T-helper 1 cell treated with Interleukin-12 subunit alpha and Interleukin-12 subunit beta and Interleukin-4 antibody, amounts not matched to agents 30 ng/mL and 1 ng/mL, for 36 hours (primary cell): ENCODE measurements at regions not wholly inside any gene's neighbourhood (a gene's known extent, or its start where the extent isn't known, plus 50 kb on each side); places are given as distances from the start of the nearest gene placed in this dataset.
"Not testable (repeated sequence)": the region's sequence is repeated elsewhere in the genome, so short reads cannot be mapped to it uniquely, and the experiment has no call there.

Source experiments
- intact Hi-C: fragments of 100-400 bp; cut with micrococcal nuclease; formaldehyde crosslinking; loops from one replicate; pipeline ENCODE4 v1.15.1; 2024

- intact Hi-C loops = no loop called here
Observed at GRCh38 chr4:63308697-63309096, 1100.6 kb downstream of the TECRL start.

GRCh38 chr4:63302792-63303191 is 1106.5 kb downstream of the TECRL start:
- intact Hi-C loops = no loop called here

- intact Hi-C loops = no loop called here
Observed at GRCh38 chr4:63302078-63302477, 1107.2 kb downstream of the TECRL start.

GRCh38 chr4:63296773-63297172 is 1112.5 kb downstream of the TECRL start:
- intact Hi-C loops = no loop called here

GRCh38 chr4:63275491-63275890 is 1133.8 kb downstream of the TECRL start:
- intact Hi-C loops = no loop called here

- intact Hi-C loops = no loop called here
Observed at GRCh38 chr4:63269156-63269555, 1140.1 kb downstream of the TECRL start.

GRCh38 chr4:63233671-63234070 is 1175.6 kb downstream of the TECRL start:
- intact Hi-C loops = no loop called here

GRCh38 chr4:63232058-63232457 is 1177.2 kb downstream of the TECRL start:
- intact Hi-C loops = no loop called here

- intact Hi-C loops = no loop called here
Observed at GRCh38 chr4:63226229-63226628, 1183.0 kb downstream of the TECRL start.

- intact Hi-C loops = no loop called here
Observed at GRCh38 chr4:63222466-63222865, 1186.8 kb downstream of the TECRL start.

GRCh38 chr4:63221477-63221876 is 1187.8 kb downstream of the TECRL start:
- intact Hi-C loops = no loop called here

- intact Hi-C loops = no loop called here
Observed at GRCh38 chr4:63218856-63219255, 1190.4 kb downstream of the TECRL start.

- intact Hi-C loops = no loop called here
Observed at GRCh38 chr4:63214076-63214475, 1195.2 kb downstream of the TECRL start.

- intact Hi-C loops = no loop called here
Observed at GRCh38 chr4:63211776-63212479, 1197.3 kb downstream of the TECRL start.

- intact Hi-C loops = no loop called here
Observed at GRCh38 chr4:63211375-63211774, 1197.9 kb downstream of the TECRL start.

GRCh38 chr4:63193029-63193428 is 1216.2 kb downstream of the TECRL start:
- intact Hi-C loops = not testable (repeated sequence)

GRCh38 chr4:63171341-63171740 is 1237.9 kb downstream of the TECRL start:
- intact Hi-C loops = no loop called here

GRCh38 chr4:63170923-63171322 is 1238.3 kb downstream of the TECRL start:
- intact Hi-C loops = no loop called here

GRCh38 chr4:63169836-63170235 is 1239.4 kb downstream of the TECRL start:
- intact Hi-C loops = no loop called here

- intact Hi-C loops = no loop called here
Observed at GRCh38 chr4:63155561-63155960, 1253.7 kb downstream of the TECRL start.

GRCh38 chr4:63123441-63123840 is 1285.8 kb downstream of the TECRL start:
- intact Hi-C loops = no loop called here

GRCh38 chr4:63122955-63123354 is 1286.3 kb downstream of the TECRL start:
- intact Hi-C loops = no loop called here

- intact Hi-C loops = no loop called here
Observed at GRCh38 chr4:63106600-63106999, 1302.7 kb downstream of the TECRL start.

- intact Hi-C loops = no loop called here
Observed at GRCh38 chr4:63105839-63106238, 1303.4 kb downstream of the TECRL start.
